GM18498 (cell line): ENCODE measurements at regions not wholly inside any gene's neighbourhood (a gene's known extent, or its start where the extent isn't known, plus 50 kb on each side); places are given as distances from the start of the nearest gene placed in this dataset.
"Not testable (repeated sequence)": the region's sequence is repeated elsewhere in the genome, so short reads cannot be mapped to it uniquely, and the experiment has no call there.

Source experiments
- ATAC-seq: cut with Tn5 transposase; IDR thresholded peaks from one replicate; pipeline ENCODE4 v1.9.1; 2021; ENCODE audit warnings: mild to moderate bottlenecking, moderate library complexity; ENCODE audit not compliant: unreplicated experiment

DNA sequence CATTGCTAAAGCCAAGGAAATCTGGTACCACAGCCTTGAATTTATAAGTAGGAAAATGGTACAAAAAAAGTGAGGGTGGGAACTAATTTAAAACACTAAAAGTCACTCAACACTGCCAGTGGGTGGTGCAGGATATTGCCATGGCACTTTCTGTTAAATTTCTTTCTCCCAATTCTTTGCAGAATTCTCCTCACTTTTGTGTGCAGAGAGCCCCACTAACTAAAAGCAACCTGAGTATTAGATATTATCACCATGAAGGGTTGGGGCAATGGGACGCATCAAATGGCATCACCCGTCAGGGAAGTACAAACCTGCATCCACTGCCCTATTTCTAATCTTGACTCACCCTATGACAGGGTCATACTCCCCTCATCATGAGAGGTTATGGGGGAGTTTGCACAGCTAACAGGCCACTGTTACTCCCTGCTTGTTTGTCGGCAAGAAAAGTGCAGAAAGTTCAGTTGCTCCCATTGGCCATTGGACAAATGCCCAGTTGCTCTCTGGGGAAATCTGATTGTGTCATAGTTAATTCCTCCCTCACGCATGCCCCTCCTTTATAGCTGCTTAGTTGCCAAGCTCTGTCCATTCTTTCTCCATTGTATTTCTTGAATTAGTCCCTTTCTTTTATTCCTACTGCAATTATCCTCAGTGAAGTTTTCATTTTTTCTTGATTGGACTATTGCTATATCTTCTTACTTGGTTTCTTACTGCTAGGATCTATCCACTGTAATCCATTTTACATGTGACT is 93.8 kb upstream of the BLID start:
- ATAC-seq, result no peak

DNA sequence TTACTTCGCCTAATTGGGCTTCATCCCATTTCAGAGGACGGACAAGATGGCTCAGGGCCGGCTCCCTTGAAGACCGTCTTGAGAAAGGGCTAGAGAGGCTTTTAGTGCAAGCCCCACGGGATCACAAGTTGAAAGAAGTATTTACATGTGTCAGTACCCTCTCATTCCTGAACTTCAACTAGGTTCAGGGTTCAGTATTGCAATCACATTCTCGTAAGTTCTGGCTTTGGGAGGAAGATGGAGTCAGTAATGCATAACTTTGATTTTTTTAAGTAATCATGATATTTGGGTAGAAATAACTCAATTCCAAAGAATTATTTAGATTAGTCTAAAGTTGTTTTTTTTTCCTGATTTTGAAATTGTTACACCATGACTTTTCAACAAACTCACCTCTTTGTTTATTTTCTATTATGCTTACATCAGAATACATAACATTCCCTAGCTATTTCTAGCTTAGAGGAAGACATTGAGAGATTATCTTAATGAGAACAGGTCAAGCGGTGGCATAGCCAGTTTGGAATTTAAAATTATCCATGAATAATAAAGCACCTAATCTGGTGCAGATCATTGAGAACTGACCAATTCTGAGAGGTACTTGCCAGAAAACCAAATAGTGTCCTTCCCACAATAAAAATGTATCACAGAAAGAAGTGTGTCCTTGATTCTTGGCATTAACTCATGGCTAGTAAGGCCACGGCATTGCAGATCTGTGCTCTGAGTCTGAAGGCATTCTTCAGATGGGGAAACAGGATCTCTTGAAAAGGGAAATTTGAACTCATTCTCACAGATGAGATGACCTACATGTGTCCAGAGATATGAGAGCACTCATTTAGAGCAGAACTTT is 92.1 kb upstream of the BLID start:
- no peak for ATAC-seq

DNA sequence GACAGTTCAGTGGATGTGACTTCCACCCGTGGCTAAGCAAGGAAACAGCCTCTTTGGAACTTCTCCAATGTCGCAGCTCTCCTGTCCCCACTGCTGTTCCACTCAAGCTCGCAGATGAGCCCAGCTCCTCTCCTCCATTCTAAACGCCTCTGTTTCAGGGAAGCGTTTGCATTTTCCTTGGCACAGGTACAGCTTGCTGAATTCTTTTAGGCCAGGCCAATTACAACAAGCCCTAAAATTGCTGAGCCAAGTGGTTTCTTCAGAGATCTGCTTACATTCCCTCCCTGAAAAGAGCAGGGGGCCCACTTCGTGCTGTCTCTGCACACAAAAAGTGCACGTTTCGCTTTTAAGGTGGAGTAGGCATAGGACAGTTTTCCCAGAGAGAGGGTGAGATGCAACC is 91.5 kb upstream of the BLID start:
- no peak for ATAC-seq

DNA sequence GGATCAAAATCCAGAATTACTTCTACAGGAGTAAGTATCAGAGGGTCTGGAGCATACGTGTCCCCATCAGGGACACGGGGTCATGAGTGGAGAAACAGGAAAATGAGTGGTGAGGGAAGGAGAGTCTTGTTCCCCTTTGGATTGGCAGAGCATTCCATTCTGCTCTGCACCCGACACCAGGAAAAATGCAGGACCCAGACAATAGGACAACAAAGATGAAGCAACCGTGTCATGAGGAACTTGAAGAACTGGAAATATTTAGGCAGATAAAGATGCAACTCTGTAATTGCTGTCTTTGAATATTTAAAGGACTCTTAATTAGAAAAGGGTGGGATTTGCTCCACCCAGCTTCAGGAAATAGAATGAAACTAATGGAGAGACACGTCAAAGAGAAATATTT is 89.0 kb upstream of the BLID start:
- ATAC-seq, result no peak

DNA sequence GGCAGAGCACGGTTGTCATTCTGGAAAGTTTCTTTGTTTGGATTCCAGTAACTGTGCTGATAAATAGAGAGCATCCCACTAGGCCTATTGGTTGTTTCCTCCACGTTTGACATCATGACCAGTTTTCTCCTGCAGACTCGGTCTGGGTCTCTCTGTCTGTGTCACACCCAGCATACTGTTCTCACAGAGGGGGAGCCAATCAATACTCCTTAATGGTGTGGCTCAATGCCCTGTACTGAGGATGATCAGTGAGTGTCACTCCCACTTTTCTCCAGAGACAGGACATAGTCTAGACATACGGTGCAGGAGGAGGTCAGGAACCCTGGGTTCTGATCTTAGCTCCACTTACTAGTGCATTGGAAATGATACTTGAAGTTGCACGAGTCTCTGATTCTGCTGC is 88.2 kb upstream of the BLID start:
- ATAC-seq, result no peak

DNA sequence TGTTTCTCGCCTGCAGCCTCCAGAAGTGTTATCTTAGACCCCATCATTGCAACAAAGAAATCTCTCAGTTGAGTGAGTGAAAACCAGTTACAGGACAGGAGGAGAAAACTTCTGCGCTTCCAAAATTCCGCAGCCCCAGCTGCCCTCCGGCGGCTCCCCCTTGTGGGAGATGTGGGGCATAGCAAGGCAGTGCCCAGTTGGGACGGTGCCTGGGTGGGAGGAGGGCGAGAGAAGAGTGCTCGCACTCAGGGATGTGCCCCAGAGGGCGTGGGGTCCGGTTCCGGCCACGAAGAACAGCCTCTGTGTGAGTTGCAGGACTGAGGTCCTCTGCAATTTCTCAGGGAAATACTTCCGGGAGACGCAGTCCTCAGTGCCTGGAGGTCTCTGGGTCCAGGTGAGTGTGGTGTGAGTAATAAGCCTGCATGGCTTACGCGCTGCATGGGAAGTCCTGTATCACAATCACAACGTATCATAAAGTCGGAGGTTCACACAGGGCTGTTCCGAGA is 87.0 kb upstream of the BLID start:
- ATAC-seq, result peak; percentile 79

DNA sequence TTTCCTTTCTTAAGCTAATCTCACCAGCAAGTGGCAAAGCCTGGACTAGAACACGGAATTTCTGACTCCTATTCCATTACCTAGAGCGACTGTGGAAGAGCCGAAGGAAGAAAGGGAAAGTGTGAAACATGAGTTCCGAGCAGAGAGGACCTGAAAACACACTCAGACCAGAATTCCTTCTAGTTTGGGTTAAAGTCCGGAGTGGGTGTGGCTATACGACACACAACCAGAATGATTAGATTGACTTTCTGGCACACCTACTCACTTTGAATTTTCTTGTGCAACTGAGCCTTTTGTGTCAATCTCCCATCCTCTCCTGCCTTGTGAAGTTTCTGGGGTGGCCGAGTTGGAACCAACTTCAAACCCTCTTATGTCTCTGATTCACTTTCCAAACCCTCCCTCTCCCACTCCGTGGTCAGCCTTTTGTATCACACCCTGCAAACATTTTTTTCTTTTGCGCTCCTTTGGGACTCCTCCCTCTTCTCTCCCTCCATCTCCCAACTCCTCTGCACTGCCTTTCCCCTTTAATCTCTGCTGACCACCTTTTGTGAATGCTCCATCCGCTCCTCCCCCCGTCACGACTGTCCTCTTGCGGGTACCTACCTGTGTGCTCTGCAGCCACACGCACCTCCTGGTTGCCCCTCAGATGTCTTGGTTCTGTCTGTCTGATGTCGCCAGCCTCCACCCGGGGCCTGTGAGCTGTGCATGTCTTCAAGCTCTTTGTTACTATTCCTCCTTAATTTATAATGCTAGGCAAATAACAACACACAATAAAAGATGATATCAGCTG is 86.3 kb upstream of the BLID start:
- ATAC-seq, result no peak

DNA sequence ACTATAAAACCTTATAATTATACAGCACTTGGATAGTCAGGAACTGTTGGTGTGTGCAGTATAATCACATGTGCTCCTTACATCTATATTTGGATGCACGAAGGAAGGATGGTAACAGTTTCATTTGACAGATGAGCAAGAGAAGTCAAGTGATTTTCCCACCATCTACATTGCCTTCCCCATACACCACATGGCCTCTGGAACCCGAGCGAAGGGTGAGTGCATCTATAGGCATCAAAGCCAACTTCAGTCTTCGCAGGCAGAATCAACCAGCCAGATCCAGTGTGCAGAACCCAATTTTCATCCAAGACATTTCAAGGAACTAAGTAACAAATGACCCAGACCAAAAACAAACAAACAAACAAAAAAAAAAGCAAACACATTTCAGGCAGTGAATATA is 85.1 kb upstream of the BLID start:
- ATAC-seq, result no peak

DNA sequence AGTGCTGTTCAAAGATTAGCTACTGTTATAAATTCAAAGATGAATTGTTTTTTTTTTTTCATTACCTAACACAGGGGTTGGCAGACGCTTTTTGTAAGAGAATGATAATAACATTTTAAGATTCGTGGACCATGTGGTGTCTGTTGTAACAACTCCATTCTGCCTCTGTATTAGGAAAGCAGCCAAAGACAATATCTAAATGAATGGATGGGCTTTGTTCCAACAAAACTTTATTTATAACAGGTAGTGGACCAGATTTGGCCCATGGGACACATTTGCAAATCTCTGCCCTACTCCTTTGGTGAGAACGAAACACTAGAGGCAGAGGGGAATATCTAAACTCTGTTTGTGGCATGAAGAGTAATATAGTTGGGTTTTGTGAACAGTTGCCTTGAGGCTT is 83.6 kb upstream of the BLID start:
- ATAC-seq, result no peak

DNA sequence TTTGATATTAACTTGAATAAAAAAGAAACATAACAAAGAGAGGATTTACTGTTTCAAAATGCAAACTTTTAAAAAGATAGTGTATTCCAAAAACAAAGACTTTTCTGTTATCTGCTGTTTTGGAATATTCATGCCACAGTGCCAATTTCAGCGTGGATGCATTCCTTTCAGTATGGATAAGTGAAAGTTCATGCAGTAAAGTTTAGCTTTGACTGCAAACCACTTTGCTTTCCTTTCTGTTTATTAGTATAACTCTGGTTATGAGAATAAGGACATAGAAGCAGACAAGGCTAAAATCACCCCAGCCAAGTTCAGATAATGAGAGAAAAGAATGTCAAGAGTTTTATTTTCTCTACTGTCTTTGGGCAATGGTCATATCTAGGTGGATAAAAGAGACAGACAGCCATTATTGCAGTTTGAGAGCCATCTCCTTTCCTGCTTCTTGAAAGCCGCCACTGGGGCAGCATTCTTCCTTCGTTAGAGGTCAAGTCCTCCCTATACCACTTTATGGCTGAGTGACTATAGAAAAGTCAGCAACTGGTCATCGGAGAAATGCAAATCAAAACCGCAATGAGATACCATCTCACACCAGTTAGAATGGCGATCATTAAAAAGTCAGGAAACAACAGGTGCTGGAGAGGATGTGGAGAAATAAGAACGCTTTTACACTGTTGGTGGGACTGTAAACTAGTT is 82.4 kb upstream of the BLID start:
- no peak for ATAC-seq

DNA sequence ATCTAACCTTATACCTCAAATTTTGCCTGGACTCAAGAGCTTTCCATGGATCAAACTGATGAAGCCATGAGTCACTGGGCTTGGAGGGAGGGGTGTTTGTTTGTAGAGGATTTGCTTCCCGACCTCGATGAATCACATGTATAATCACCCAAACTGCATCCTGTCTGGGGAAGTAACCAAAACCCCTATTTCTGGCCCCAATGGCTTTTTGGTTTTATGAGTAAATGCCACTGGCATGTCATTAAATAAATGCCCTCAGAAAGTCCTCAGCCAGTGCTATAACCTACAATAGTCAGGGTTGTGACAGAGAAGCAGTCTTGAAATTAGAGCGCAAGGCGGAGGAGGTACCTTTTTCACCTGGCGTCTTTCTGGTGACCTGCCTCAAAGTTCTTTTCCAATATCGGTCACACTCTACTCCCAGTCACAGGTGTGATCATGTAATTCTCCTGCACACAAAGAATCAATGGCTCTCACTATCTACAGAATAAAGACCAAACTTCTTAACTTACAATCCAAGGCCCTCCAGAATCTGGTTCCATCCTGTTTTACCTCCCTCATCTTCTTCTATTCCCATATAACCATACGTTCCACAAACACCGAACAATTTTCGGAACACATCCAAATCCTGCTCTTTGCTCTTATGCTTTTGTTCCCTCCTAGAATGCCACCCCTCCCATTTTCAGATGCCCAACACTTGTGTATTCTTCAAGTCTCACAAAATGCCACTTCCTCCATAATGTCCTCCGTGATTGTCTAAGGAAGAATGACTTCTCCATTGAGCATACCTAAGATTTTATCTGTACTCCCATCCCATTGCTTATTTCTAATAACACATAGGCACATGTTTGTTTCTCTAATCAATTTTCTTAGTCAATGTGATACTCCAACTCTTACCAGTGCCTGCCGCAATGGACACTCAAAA is 81.3 kb upstream of the BLID start:
- no peak for ATAC-seq

DNA sequence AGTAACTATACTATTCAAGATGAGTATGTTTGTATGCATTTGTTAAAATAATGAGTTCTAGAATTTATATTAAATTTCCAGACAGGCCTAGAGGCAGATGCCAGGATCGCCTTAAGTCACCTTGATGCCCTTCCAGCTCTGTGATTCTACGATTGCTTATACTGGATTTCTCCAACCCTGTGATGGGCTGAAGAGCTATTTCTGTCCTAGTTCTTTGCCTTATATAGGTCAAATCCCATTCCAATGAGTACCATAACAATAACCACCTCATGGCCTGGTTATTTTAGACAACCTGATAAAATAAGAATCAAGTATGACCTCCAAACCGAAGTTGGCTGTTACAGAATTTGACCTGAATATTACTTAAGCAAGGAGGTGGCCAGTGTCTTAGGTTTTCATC is 79.8 kb upstream of the BLID start:
- ATAC-seq, result no peak

DNA sequence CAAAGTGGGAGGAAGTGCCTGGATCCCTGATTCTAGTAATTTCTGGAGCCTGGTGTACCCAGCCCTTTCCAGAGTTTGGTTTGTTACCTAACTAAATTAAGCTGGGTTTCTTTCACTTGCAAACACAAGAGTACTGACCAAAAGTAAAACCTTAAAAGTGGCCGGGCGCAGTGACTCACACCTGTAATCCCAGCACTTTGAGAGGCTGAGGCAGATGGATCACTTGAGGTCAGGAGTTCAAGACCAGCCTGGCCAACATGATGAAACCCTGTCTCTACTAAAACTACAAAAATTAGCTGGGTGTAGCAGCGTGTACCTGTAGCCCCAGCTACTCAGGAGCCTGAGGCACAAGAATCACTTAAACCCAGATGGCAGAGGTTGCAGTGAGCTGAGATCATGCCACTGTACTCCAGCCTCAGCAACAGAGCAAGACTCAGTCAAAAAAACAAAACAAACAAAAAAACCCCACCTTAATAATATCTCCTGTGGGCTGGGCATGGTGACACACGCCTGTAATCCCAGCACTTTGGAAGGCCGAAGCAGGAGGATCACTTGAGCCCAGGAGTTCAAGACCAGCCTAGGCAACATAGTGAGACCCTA is 78.0 kb upstream of the BLID start:
- ATAC-seq, result not testable (repeated sequence)

DNA sequence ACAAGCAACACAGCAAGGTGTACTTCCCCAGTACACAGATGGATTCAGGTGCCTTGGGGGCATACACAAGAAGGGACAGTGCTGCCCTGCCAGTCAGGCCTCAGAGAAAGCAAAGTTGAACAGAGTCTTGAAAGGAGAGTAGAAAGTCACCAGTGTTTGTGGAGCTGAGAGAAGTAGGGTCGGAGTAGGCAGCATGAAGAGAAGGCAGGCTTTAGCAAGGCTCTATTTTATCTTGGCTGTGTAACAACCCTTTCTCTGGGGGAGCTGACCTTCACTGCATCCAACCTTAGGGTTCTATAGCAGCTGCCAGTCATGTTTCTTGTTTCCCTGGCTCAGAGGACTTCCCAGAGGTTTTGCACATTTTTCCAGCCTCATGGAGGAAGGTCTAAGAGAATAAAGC is 77.4 kb upstream of the BLID start:
- ATAC-seq, result no peak

DNA sequence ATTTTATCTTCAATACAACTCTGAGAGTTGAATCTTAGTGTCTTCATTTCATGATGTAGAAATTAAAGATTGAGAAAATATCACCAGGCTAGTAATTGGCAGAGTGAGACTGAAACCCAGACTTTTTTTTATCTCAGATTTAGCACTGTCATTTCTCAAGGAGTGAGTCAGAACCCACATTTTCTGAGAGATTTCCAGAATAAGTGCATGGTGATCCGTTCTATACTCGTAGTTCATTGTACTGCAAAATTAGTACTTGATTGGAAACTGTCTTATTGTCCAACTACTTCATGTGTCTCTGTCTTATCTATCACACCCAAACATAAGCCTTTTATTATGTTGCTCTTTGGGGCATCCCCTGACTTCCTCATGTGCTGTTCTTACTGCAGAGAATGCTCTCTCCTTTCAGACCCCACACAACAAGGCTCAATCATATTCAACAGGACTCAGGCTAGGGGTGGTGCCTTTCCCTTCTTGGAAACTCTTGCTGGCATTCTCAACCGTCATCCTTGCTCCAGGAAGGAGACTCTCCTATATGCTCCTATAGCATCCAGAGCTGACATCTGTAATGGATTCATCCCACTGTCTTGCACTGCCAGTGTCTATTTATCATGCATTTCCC is 76.7 kb upstream of the BLID start:
- ATAC-seq, result no peak

DNA sequence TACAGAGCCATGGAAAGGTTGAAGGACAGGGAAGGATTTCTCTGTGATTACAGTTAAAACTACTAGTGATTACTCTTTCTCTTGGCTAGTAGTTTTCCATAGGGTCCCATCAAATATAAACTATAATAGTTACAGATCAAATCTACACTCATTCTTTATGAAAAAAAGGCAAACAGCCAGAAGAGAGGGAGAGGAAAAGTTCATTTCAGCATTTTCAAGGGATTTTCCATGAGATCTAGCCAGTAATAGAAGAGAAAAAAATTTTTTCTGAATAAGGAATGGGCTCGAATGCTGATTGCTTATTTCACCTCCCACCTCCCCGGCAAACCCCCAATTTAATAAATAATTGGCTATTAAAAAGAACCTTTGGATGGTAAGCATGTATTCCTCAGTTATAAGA is 74.8 kb upstream of the BLID start:
- ATAC-seq, result no peak

DNA sequence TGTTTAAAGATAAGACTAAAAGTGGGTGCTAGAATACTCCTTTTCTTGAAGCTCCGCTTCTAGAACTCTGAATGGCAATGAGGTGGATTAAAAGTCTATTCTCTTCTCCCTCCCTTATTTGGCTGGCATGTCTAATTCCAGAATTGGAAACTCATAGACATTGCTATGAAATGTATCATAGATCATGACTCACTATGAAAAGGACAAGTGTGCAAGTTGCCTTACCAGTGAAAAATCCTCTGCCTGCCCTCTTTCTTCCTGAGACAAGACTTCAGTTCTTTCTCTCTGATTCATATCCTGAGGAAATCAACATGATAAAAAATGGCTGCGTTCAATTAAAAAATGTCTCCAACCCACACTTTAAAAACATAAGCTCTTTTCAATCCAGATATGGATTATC is 73.2 kb upstream of the BLID start:
- ATAC-seq, result no peak

DNA sequence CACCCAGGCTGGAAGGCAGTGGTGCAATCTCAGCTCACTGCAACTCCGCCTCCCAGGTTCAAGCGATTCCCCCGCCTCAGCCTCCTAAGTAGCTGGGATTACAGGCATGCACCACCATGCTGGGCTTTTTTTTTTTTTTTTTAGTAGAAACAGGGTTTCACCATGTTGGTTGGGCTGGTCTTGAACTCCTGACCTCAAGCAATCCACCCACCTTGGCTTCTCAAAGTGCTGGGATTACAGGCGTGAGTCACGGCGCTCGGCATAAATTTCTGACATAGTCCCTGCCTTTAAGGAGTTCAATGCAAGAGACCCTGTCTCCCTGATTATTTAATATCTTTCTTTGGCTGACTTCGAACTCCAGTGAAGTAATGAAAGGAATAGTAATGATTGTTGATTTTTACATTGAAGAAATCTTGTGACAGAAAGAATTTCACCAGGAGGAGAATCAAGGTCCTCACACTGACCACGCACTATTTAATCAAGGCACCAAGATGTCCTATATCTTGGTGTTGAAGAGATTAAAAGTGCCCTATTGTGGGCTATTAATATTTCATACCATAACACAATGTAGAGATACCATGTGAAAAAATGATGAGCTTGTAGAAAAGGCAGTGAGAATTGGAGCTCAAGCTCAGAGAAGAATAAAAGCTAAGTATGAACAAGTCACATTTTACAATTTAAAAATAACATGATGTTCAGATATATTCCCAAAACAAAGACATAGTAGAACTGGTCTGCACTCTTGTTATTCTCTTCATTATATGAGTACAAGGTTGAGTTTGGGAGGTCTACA is 71.6 kb upstream of the BLID start:
- ATAC-seq, result no peak
